WI38 (cell line): ENCODE measurements at regions not wholly inside any gene's neighbourhood (a gene's known extent, or its start where the extent isn't known, plus 50 kb on each side); places are given as distances from the start of the nearest gene placed in this dataset.

Experiments used
- H3K4me3 ChIP-seq: 2 replicates; pipeline ENCODE4 v1.5.1; 2011; ENCODE audit warnings: low read depth, mild to moderate bottlenecking, control low read depth, low read length
- TF ChIP-seq, protein P1 (sequence below): IDR thresholded peaks from 2 replicates; pipeline ENCODE4 v1.5.1; 2012; ENCODE audit warnings: low read depth, mild to moderate bottlenecking, control low read depth, low read length

DNA sequence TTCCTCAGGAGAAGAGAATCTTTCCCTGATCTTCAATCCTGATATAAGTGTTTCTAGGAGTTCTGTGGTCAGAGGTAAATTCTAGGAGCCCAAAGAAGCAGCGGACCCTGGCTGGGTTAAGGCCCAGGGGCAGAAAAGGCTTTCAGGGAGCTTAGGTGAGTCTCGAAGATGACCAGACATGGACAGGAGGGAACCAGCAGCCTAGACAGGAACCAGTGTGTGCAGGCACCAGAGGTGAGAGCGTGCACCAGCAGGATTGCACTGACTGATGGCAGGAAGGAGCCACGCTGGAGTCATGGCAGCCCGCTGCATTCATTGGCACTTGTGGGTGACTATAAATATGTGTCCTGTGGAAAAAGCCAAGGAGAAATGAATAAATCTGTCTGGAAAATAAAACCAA, 489.9 kb downstream of the BCL11B start:
- no peak overlapping the region for H3K4me3 ChIP-seq
- TF ChIP-seq, protein P1, sequence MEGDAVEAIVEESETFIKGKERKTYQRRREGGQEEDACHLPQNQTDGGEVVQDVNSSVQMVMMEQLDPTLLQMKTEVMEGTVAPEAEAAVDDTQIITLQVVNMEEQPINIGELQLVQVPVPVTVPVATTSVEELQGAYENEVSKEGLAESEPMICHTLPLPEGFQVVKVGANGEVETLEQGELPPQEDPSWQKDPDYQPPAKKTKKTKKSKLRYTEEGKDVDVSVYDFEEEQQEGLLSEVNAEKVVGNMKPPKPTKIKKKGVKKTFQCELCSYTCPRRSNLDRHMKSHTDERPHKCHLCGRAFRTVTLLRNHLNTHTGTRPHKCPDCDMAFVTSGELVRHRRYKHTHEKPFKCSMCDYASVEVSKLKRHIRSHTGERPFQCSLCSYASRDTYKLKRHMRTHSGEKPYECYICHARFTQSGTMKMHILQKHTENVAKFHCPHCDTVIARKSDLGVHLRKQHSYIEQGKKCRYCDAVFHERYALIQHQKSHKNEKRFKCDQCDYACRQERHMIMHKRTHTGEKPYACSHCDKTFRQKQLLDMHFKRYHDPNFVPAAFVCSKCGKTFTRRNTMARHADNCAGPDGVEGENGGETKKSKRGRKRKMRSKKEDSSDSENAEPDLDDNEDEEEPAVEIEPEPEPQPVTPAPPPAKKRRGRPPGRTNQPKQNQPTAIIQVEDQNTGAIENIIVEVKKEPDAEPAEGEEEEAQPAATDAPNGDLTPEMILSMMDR = no peak

DNA sequence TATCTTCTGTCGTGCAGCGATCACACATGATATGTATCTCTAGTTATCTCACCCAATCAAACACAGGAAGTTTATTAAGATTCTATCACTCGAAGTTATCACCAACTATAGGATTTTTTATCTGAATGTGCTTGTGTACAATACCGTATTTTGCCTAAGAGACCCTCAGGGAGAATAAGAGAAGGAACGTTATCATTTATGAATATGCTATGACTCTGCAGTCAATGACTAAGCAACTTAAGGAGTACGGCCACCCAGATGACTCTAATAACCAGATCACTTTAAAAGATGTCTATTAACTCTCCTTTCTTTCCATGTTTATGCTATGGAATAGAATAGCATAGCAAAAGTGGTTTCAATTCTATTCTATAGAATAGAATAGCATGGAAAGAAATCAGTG, 486.4 kb downstream of the BCL11B start:
- TF ChIP-seq, protein P1 = no peak
- no peak overlapping the region for H3K4me3 ChIP-seq

DNA sequence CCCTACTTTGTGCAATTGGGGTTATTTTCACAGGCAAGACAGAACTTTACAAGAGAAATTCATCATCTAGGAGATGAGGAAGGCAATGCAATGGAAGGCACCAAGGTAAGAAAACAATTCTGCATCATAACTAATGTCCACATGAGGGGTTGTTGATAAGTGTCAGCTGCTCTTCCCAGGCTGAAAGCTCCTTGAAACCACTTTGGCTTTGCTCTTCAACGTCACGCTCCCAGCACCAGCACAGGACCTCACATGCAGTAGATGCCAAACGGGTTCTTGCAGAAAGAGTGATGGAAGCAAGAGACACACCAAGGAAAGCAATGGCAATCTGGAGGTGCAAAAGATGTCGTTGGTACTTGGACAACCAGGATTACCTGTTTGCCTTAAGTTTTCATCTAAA, 485.5 kb downstream of the BCL11B start:
- TF ChIP-seq, protein P1 = no peak
- H3K4me3 ChIP-seq = no peak overlapping the region

DNA sequence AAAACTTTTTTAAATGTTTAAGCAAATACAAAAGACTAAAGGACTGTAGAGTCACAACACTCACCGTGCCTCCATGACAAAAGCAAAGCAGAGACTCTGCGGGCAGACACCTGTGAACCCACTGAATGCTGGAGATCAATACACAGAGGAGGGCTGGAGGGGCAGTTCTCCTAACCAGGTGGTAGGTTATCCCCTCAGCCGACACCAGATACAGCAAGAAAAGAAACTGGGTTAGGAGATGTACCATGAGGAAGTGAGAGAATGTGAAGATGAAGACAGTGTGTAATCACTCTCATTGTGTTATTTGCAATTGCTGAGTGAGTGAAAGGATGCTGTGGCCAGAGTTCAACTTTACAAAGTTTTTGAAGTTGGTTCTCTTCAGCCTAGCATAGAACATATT, 480.3 kb downstream of the BCL11B start:
- no peak overlapping the region for H3K4me3 ChIP-seq
- TF ChIP-seq, protein P1 = no peak

DNA sequence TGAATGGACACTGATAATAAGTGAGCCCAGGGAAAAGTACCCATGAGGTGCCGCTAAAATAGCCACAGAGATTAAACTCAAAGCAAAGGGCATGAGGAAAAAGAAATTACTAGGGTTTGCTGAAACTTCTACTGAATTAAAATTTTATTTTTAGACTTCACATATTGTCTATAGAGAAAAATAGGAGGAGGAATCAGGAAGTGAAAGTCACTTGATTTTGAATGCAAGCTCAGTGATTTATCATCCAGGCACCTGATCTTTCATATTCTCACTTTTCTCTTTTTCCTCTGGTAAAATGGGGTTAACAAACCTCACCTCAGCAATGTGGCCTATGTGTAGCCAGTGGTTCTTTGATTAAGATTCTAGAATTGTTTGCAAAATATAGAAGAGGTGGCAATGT, 479.8 kb downstream of the BCL11B start:
- TF ChIP-seq, protein P1 = no peak

DNA sequence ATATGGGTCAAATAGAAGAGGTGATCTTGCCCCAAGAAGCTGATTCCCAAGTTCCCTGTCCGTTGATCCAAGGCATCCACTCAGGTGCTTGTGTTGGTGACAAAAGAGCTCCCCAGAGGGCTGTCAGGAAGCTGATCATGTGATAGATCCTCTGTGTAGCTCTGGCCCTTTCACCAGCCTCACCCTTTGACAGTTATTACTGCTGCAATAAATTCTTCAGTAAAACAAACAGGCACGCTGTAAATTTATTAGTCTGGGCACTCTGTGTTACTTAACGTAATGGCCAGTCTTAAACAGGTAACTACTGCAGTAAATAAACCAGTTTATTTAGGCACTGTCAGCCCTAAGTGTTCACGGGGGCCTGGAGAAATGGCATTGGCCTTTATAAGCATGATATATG, 473.9 kb downstream of the BCL11B start:
- TF ChIP-seq, protein P1 = no peak
- H3K4me3 ChIP-seq = no peak overlapping the region

More for the DNA sequence above, 479.8 kb downstream of the BCL11B start:
- no peak overlapping the region for H3K4me3 ChIP-seq

DNA sequence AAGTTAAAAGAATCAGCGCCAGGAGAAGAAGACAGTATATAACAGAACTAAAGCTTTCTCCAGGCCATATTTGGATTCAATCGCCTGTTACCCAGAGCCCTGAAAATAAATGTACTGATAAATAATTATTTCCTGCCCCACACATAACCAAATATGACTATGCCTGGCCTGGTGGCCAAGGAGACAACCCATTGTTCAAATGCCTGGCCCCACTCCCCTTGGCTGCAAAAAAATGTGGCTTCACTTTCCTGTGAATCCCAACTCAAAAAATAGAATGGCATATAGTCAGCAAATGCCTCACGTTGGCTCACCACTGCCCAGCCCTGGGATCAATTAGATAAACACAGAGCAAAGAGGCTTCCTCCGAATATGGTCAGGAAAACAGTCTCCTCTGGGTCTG, 472.1 kb downstream of the BCL11B start:
- TF ChIP-seq, protein P1 = no peak

More for the DNA sequence above, 472.1 kb downstream of the BCL11B start:
- no peak overlapping the region for H3K4me3 ChIP-seq
